OCI-LY7 (cell line): ENCODE measurements at regions not wholly inside any gene's neighbourhood (a gene's known extent, or its start where the extent isn't known, plus 50 kb on each side); places are given as distances from the start of the nearest gene placed in this dataset.

Experiments
- CTCF ChIP-seq: fragments of 200-600 bp; sonication (generic); conservative IDR thresholded peaks from 2 replicates; pipeline ENCODE4 v1.5.1; 2014; ENCODE audit warnings: mild to moderate bottlenecking, antibody characterized with exemption, low read length, moderate library complexity, mixed read lengths
- EZH2phosphoT487 ChIP-seq: fragments of 200-600 bp; sonication (generic); IDR thresholded peaks from 2 replicates; pipeline ENCODE4 v1.6.1; 2018; ENCODE audit warnings: low read depth, borderline replicate concordance, mild to moderate bottlenecking, mixed run types, antibody characterized with exemption, low read length, moderate library complexity, mixed read lengths

- no peak for TF ChIP-seq CTCF
- TF ChIP-seq EZH2phosphoT487 = no peak
Measured at GRCh38 chr11:115700981-115701875, 197.0 kb upstream of the CADM1 start.
